ENCODE measurements at regions not wholly inside any gene's neighbourhood (a gene's known extent, or its start where the extent isn't known, plus 50 kb on each side); places are given as distances from the start of the nearest gene placed in this dataset.

- H4K20me1 ChIP-seq (ENCODE audit: control insufficient read depth, insufficient read depth, insufficient read length) = no peaks in the 10 kb centered on the region
- H4K5ac ChIP-seq (ENCODE audit: insufficient read length, low read depth, low read length) = no peak overlapping the region
- no peak overlapping the region for H2BK5ac ChIP-seq (ENCODE audit: insufficient read length, low read length)
- H3K9me3 ChIP-seq (ENCODE audit: control insufficient read depth, low read depth, low read length) = no peaks in the 10 kb centered on the region
- no peak overlapping the region for H3K27ac ChIP-seq (ENCODE audit: insufficient read length, low read depth, low read length)
- no peak overlapping the region for H3K56ac ChIP-seq (ENCODE audit: insufficient read length, low read depth, low read length)
- no peaks in the 10 kb centered on the region for H3K4me1 ChIP-seq (ENCODE audit: insufficient read depth, low read length)
- H2BK120ac ChIP-seq (ENCODE audit: low read depth, low read length, poor library complexity, severe bottlenecking) = no peak overlapping the region
- TF ChIP-seq CTCF (conservative IDR thresholded peaks at IDR 0.05) = no peak
- no peak overlapping the region for H2AFZ ChIP-seq (ENCODE audit: low read length)
- no peak overlapping the region for H2BK12ac ChIP-seq (ENCODE audit: insufficient read length, low read depth, low read length)
- no peak overlapping the region for H2BK20ac ChIP-seq (ENCODE audit: low read depth, low read length, poor library complexity, severe bottlenecking)
- Mint-ChIP-seq H3K27ac (no peak overlapping the region), H3K4me1 (no peaks in the 10 kb centered on the region), H3K27me3 (ENCODE audit: low read depth) (no peaks in the 10 kb centered on the region), H3K9me3 (no peaks in the 10 kb centered on the region), H3K4me3 (no peak overlapping the region), H3K36me3 (ENCODE audit: insufficient read depth in 1 of 3, low read depth in 3 of 3) (no peaks in the 10 kb centered on the region)
- H3K9ac ChIP-seq (ENCODE audit: extremely low read depth, insufficient read length, low read length) = no peak overlapping the region
- no peak overlapping the region for H3K14ac ChIP-seq (ENCODE audit: insufficient read depth, low read length)
- H3K23me2 ChIP-seq (ENCODE audit: insufficient read length, low read depth, low read length, poor library complexity, severe bottlenecking) = no peaks in the 10 kb centered on the region
- H4K8ac ChIP-seq (replicated peaks; ENCODE audit: insufficient read length, low read depth, low read length) = no peak overlapping the region
- no peaks in the 10 kb centered on the region for H3K27me3 ChIP-seq (ENCODE audit: insufficient read depth, low read length)
- no peaks in the 10 kb centered on the region for H3K79me2 ChIP-seq (ENCODE audit: insufficient read depth, low read length)
- H3T11ph ChIP-seq (ENCODE audit: low read length) = no peak overlapping the region
- no peak overlapping the region for H3K4ac ChIP-seq (ENCODE audit: low read depth, low read length)
- H4K91ac ChIP-seq (ENCODE audit: insufficient read length, low read depth, low read length) = no peak overlapping the region
- H3K79me1 ChIP-seq (ENCODE audit: insufficient read depth, low read depth, low read length, poor library complexity, severe bottlenecking) = no peaks in the 10 kb centered on the region
- H3K4me2 ChIP-seq (ENCODE audit: insufficient read depth, insufficient read length, low read length) = no peak overlapping the region
- no CpG with 5 or more reads among the region's 5 CpGs for WGBS (ENCODE audit: extremely low coverage, insufficient read length, low lambda C conversion rate)
- H3K18ac ChIP-seq (ENCODE audit: insufficient read length, low read depth, low read length) = no peak overlapping the region
- H3K23ac ChIP-seq (ENCODE audit: insufficient read length, low read depth, low read length) = no peak overlapping the region
- DNase-seq = no peak
- H2AK5ac ChIP-seq (ENCODE audit: insufficient read length, low read length) = no peak overlapping the region
- H2BK15ac ChIP-seq (ENCODE audit: low read depth, low read length) = no peak overlapping the region
These were observed 340.0 kb upstream of the SATB1 start for GRCh38 chr3:18765161-18765560.
